Ascending aorta (tissue), 2 donors: ENCODE measurements at regions not wholly inside any gene's neighbourhood (a gene's known extent, or its start where the extent isn't known, plus 50 kb on each side); places are given as distances from the start of the nearest gene placed in this dataset.

ENCODE experiments used
- DNase-seq, 2 donors: peaks; one replicate each; pipeline ENCODE4 v3.0.0-alpha.2; 2019; ENCODE audit warnings: low spot score in 2 of 2
- H3K27ac ChIP-seq, 2 donors: fragments of 200-600 bp; sonication (generic); one replicate each; pipeline ENCODE4 v1.5.1; 2016 to 2017; ENCODE audit warnings: mild to moderate bottlenecking in 1 of 2
- H3K27me3 ChIP-seq: fragments of 200-600 bp; sonication (generic); one replicate; pipeline ENCODE4 v1.5.1; 2017
- H3K36me3 ChIP-seq, 2 donors: fragments of 200-600 bp; sonication (generic); one replicate each; pipeline ENCODE4 v1.5.1; 2016
- H3K4me1 ChIP-seq, 2 donors: fragments of 200-600 bp; sonication (generic); one replicate each; pipeline ENCODE4 v1.5.1; 2016 to 2017; ENCODE audit warnings: mild to moderate bottlenecking in 1 of 2
- H3K4me3 ChIP-seq, 2 donors: fragments of 200-600 bp; sonication (generic); one replicate each; pipeline ENCODE4 v1.5.1; 2016 to 2017; ENCODE audit warnings: mild to moderate bottlenecking in 1 of 2
- H3K9me3 ChIP-seq, 2 donors: fragments of 200-600 bp; sonication (generic); one replicate each; pipeline ENCODE4 v1.5.1; 2016
- CTCF ChIP-seq, 3 experiments: fragments of 200-600 bp in 2 of 3; fragments of 450-650 bp in 1 of 3; sonication (generic) in 2 of 3; IDR thresholded peaks; one replicate each; pipeline ENCODE4 v1.5.1; 2016 to 2019; ENCODE audit warnings: antibody characterized with exemption in 3 of 3, mild to moderate bottlenecking in 1 of 3, moderate library complexity in 1 of 3
- intact Hi-C: fragments of 100-400 bp; cut with DNase I; formaldehyde crosslinking; loops from one replicate; pipeline ENCODE4 v1.15.1; 2023

GRCh38 chr6:40794586-40794985 lies 207.4 kb upstream of the LRFN2 start:
- Histone ChIP-seq H3K27ac (no peak overlapping the region), H3K9me3 (no peaks in the 10 kb centered on the region), H3K4me1 (no peaks in the 10 kb centered on the region), H3K27me3 (no peaks in the 10 kb centered on the region), H3K36me3 (no peaks in the 10 kb centered on the region), H3K4me3 (no peak overlapping the region)
- intact Hi-C loops, result no loop called here
- no peak for TF ChIP-seq CTCF (IDR thresholded peaks at IDR 0.05)
- no peak for DNase-seq

- no peak for DNase-seq
- Histone ChIP-seq H3K27ac (no peak overlapping the region), H3K27me3 (no peaks in the 10 kb centered on the region), H3K36me3 (no peaks in the 10 kb centered on the region), H3K9me3 (no peaks in the 10 kb centered on the region), H3K4me3 (no peak overlapping the region), H3K4me1 (no peaks in the 10 kb centered on the region)
- intact Hi-C loops, result no loop called here
- TF ChIP-seq CTCF (IDR thresholded peaks at IDR 0.05), result no peak
Measured at GRCh38 chr6:40792183-40792582, 205.0 kb upstream of the LRFN2 start.

- DNase-seq, result no peak
- no peak for TF ChIP-seq CTCF (IDR thresholded peaks at IDR 0.05)
- Histone ChIP-seq H3K4me3 (no peak overlapping the region), H3K27ac (no peak overlapping the region), H3K27me3 (no peaks in the 10 kb centered on the region), H3K36me3 (no peaks in the 10 kb centered on the region), H3K9me3 (no peaks in the 10 kb centered on the region), H3K4me1 (no peaks in the 10 kb centered on the region)
- intact Hi-C loops, result no loop called here
Measured at GRCh38 chr6:40791004-40791403, 203.8 kb upstream of the LRFN2 start.

- Histone ChIP-seq H3K4me3 (no peak overlapping the region), H3K36me3 (no peaks in the 10 kb centered on the region), H3K4me1 (no peaks in the 10 kb centered on the region), H3K27ac (no peak overlapping the region), H3K27me3 (no peaks in the 10 kb centered on the region), H3K9me3 (no peaks in the 10 kb centered on the region)
- intact Hi-C loops, result no loop called here
- TF ChIP-seq CTCF (IDR thresholded peaks at IDR 0.05), result no peak
- DNase-seq, result no peak
Measured at GRCh38 chr6:40788661-40789655, 201.8 kb upstream of the LRFN2 start.

- no peaks in the 10 kb centered on the region for H3K9me3 ChIP-seq
- intact Hi-C loops, result no loop called here
- H3K4me3 ChIP-seq, result no peak overlapping the region
- H3K27me3 ChIP-seq, result no peaks in the 10 kb centered on the region
- TF ChIP-seq CTCF (IDR thresholded peaks at IDR 0.05), result no peak
- H3K36me3 ChIP-seq, result no peaks in the 10 kb centered on the region
- H3K27ac ChIP-seq, result no peak overlapping the region
- DNase-seq, result no peak
- H3K4me1 ChIP-seq, result no peaks in the 10 kb centered on the region
Measured at GRCh38 chr6:40782355-40782754, 195.2 kb upstream of the LRFN2 start.
